HepG2 (cell line): ENCODE measurements at regions not wholly inside any gene's neighbourhood (a gene's known extent, or its start where the extent isn't known, plus 50 kb on each side); places are given as distances from the start of the nearest gene placed in this dataset.

Experiments
- ATAC-seq: fragments of 200-7000 bp; cut with Tn5 transposase; 3 replicates; pipeline ENCODE4 v1.9.1; 2020; ENCODE audit warnings: mild to moderate bottlenecking, moderate library complexity
- BruUV-seq: library from RNA; stranded (reverse); fragments of 400-500 nt; replicated peaks from 2 replicates; lab custom pipeline; 2021; lab: Mats Ljungman, UMichigan
- CTCF ChIA-PET: fragments of 300-600 bp; formaldehyde crosslinking; extraction: SDS; loops from one replicate; lab custom pipeline; 2021; ENCODE audit warnings: low total read pairs, inconsistent platforms, low intra/inter-chr PET ratio; lab: Yijun Ruan, JAX
- POLR2A ChIA-PET: fragments of 350-600 bp; sonication (Branson Sonifier 250); formaldehyde crosslinking; loops from one replicate; lab custom pipeline; 2020; ENCODE audit warnings: antibody characterized with exemption, inconsistent platforms; lab: Yijun Ruan, JAX
- DNase-seq: peaks from one replicate; pipeline ENCODE4 v3.0.0-alpha.2; 2015; ENCODE audit warnings: low spot score
- FAIRE-seq: peaks from 3 replicates; lab custom pipeline; 2011; peaks lifted over from hg19 to GRCh38; lab: Jason Lieb, UNC
- H2AFZ ChIP-seq: one replicate; pipeline ENCODE4 v1.6.1; 2011; ENCODE audit warnings: low read length, inconsistent platforms
- H3K27ac ChIP-seq: fragments of 300-600 bp; 3 replicates; pipeline ENCODE4 v1.8.0; 2011; ENCODE audit warnings: mixed run types, mild to moderate bottlenecking, mixed read lengths, low read length, inconsistent platforms; ENCODE audit not compliant: insufficient read depth; ENCODE audit errors: extremely low read length
- H3K27me3 ChIP-seq, 2 experiments: fragments of 200-600 bp in 1 of 2; 2 replicates in 1 of 2; 3 replicates in 1 of 2; pipeline versions ENCODE4 v1.6.0 to v1.8.0; 2011; ENCODE audit warnings: low read length in 2 of 2, mild to moderate bottlenecking in 2 of 2, moderate library complexity in 2 of 2, inconsistent platforms in 1 of 2; ENCODE audit not compliant: insufficient read depth in 2 of 2, control insufficient read depth in 1 of 2
- H3K36me3 ChIP-seq, 2 experiments: fragments of 200-600 bp in 1 of 2; replicated peaks in 1 of 2; 2 replicates in 1 of 2; 3 replicates in 1 of 2; pipeline versions ENCODE4 v1.5.1 to v1.8.0; 2011; ENCODE audit warnings: low read length in 2 of 2, inconsistent platforms in 1 of 2; ENCODE audit not compliant: insufficient read depth in 2 of 2, control insufficient read depth in 1 of 2
- H3K4me1 ChIP-seq: 2 replicates; pipeline ENCODE4 v1.5.1; 2012; ENCODE audit warnings: low read length, inconsistent platforms; ENCODE audit not compliant: insufficient read depth
- H3K4me2 ChIP-seq: 2 replicates; pipeline ENCODE4 v1.6.0; 2011; ENCODE audit warnings: low read depth, low read length, inconsistent platforms
- H3K4me3 ChIP-seq, 3 experiments: fragments of 200-600 bp in 1 of 3; sonication (generic), shearing (Covaris generic) in 1 of 3; replicated peaks in 1 of 3; 2 replicates each; pipeline ENCODE4 v1.5.1; 2011 to 2016; ENCODE audit warnings: low read length in 3 of 3, inconsistent platforms in 2 of 3, low read depth in 2 of 3, mild to moderate bottlenecking in 2 of 3, control low read depth in 1 of 3, mixed read lengths in 1 of 3; ENCODE audit not compliant: insufficient read depth in 1 of 3
- H3K79me2 ChIP-seq: one replicate; pipeline ENCODE4 v1.6.1; 2011; ENCODE audit warnings: low read length, inconsistent platforms; ENCODE audit not compliant: insufficient read depth
- H3K9ac ChIP-seq: 2 replicates; pipeline ENCODE4 v1.6.0; 2011; ENCODE audit warnings: mild to moderate bottlenecking, low read depth, low read length, inconsistent platforms; ENCODE audit not compliant: insufficient read depth
- H3K9me3 ChIP-seq: 2 replicates; pipeline ENCODE4 v1.5.1; 2012; ENCODE audit warnings: mild to moderate bottlenecking, low read length
- H4K20me1 ChIP-seq: 2 replicates; pipeline ENCODE4 v1.6.0; 2011; ENCODE audit warnings: inconsistent platforms, mild to moderate bottlenecking, low read length, moderate library complexity; ENCODE audit not compliant: insufficient read depth
- AHDC1 ChIP-seq: sonication (generic); formaldehyde crosslinking; IDR thresholded peaks from 2 replicates; pipeline ENCODE4 v1.5.1; 2020; ENCODE audit warnings: mild to moderate bottlenecking, missing genetic modification reagents, borderline replicate concordance
- EED ChIP-seq: sonication (generic); formaldehyde crosslinking; IDR thresholded peaks from 2 replicates; pipeline ENCODE4 v1.5.0; 2020; ENCODE audit warnings: mild to moderate bottlenecking, missing genetic modification reagents
- FOXJ3 ChIP-seq: sonication (generic); formaldehyde crosslinking; IDR thresholded peaks from 2 replicates; pipeline ENCODE4 v1.4.0; 2020; ENCODE audit warnings: missing genetic modification reagents, mild to moderate bottlenecking, borderline replicate concordance
- HINFP ChIP-seq: sonication (generic); formaldehyde crosslinking; IDR thresholded peaks from 2 replicates; pipeline ENCODE4 v1.4.0; 2020; ENCODE audit warnings: low read depth, mild to moderate bottlenecking, missing genetic modification reagents
- KMT2A ChIP-seq: sonication (generic); formaldehyde crosslinking; IDR thresholded peaks from 2 replicates; pipeline ENCODE4 v1.4.0; 2020; ENCODE audit warnings: missing genetic modification reagents
- POLR2A ChIP-seq, 2 experiments: IDR thresholded peaks; 2 replicates each; pipeline ENCODE4 v1.6.1; 2011; ENCODE audit warnings: low read depth in 2 of 2, low read length in 2 of 2, mild to moderate bottlenecking in 1 of 2, moderate library complexity in 1 of 2; ENCODE audit not compliant: insufficient read depth in 1 of 2
- RNF219 ChIP-seq: sonication (generic); formaldehyde crosslinking; IDR thresholded peaks from 2 replicates; pipeline ENCODE4 v1.5.0; 2020; ENCODE audit warnings: mild to moderate bottlenecking, missing genetic modification reagents
- SSRP1 ChIP-seq: IDR thresholded peaks from 2 replicates; pipeline ENCODE4 v1.6.1; 2016; ENCODE audit warnings: control low read depth
- TBX2 ChIP-seq: sonication (generic); formaldehyde crosslinking; IDR thresholded peaks from 2 replicates; pipeline ENCODE4 v1.5.0; 2020; ENCODE audit warnings: missing genetic modification reagents, mild to moderate bottlenecking, borderline replicate concordance
- XBP1 ChIP-seq: sonication (generic); formaldehyde crosslinking; IDR thresholded peaks from 2 replicates; pipeline ENCODE4 v1.5.0; 2020; ENCODE audit warnings: missing genetic modification reagents
- XRCC5 ChIP-seq: fragments of 200-400 bp; formaldehyde crosslinking; optimal IDR thresholded peaks from 2 replicates; pipeline ENCODE3; 2017; ENCODE audit warnings: mild to moderate bottlenecking, low read length
- ZNF253 ChIP-seq: sonication (generic); formaldehyde crosslinking; IDR thresholded peaks from 2 replicates; pipeline ENCODE4 v1.8.0; 2022; ENCODE audit warnings: mild to moderate bottlenecking, missing genetic modification reagents, borderline replicate concordance
- ZNF784 ChIP-seq: sonication (generic); formaldehyde crosslinking; IDR thresholded peaks from 2 replicates; pipeline ENCODE4 v1.5.1; 2020; ENCODE audit warnings: missing genetic modification reagents, mild to moderate bottlenecking, borderline replicate concordance
- WGBS: methylation state at CpG from one replicate; pipeline ENCODE4 v1.1.6; 2017; ENCODE audit warnings: low lambda C conversion rate; 5-methylcytosine and 5-hydroxymethylcytosine counted together
- in situ Hi-C: cut with HindIII; loops from 2 replicates; pipeline ENCODE4 v1.10.0; 2017; ENCODE audit warnings: low pct_unique_long_range_greater_than_20kb; ENCODE audit not compliant: extremely low pct_ligation_motif_present
- intact Hi-C: fragments of 100-400 bp; cut with micrococcal nuclease; formaldehyde crosslinking; loops from one replicate; pipeline ENCODE4 v1.10.0; 2022; ENCODE audit not compliant: unreplicated experiment

- peak; percentile 40; the same call in 1 of the 2 replicates for TF ChIP-seq AHDC1
- no peak for TF ChIP-seq POLR2A (IDR thresholded peaks at IDR 0.05; ENCODE audit: insufficient read depth in 1 of 2, low read depth in 2 of 2, low read length in 2 of 2)
Observed at GRCh38 chr2:106614511-106615291, 127.5 kb downstream of the CD8B2 start (continued).

GRCh38 chr2:106618614-106619013 lies 131.4 kb downstream of the CD8B2 start:
- FAIRE-seq: no peak
- no peak overlapping the region for H3K9ac ChIP-seq
- H3K27ac ChIP-seq: no peak overlapping the region
- ChIA-PET POLR2A (no interaction called here), CTCF (no interaction called here)
- no peaks in the 10 kb centered on the region; a peak in 1 of 5 replicates for H3K27me3 ChIP-seq
- no peak overlapping the region for H2AFZ ChIP-seq
- no TSS peak for BruUV-seq
- intact Hi-C loops: no loop called here
- H3K9me3 ChIP-seq: no peaks in the 10 kb centered on the region
- no peak for ATAC-seq
- no peaks in the 10 kb centered on the region for H3K79me2 ChIP-seq
- no peak for DNase-seq
- WGBS: 23% methylated on average over 3 of the region's 3 CpGs
- H4K20me1 ChIP-seq: no peaks in the 10 kb centered on the region
- H3K4me2 ChIP-seq: no peak overlapping the region
- peaks cover 16% of the 10 kb centered on the region for H3K4me1 ChIP-seq
- in situ Hi-C loops: no loop called here
- H3K4me3 ChIP-seq: no peak overlapping the region
- no peaks in the 10 kb centered on the region for H3K36me3 ChIP-seq
- TF ChIP-seq XBP1 (no peak), TBX2 (CRISPR knock-in tag) (no peak), KMT2A (CRISPR knock-in tag) (no peak), ZNF784 (CRISPR knock-in tag) (no peak), SSRP1 (CRISPR knock-in tag) (no peak), HINFP (CRISPR knock-in tag) (no peak), FOXJ3 (CRISPR knock-in tag) (no peak), XRCC5 (no peak), ZNF253 (CRISPR knock-in tag) (no peak), RNF219 (CRISPR knock-in tag) (no peak), EED (no peak)
